Aorta (tissue), 5 donors: ENCODE measurements at regions not wholly inside any gene's neighbourhood (a gene's known extent, or its start where the extent isn't known, plus 50 kb on each side); places are given as distances from the start of the nearest gene placed in this dataset.

Experiments
- ATAC-seq: fragments of 200-7000 bp; cut with Tn5 transposase; one replicate; pipeline ENCODE4 v1.9.1; 2022; ENCODE audit warnings: moderate library complexity; ENCODE audit not compliant: low FRiP score
- DNase-seq, 2 donors: peaks; one replicate each; pipeline ENCODE4 v3.0.0-alpha.2; 2020
- H3K27ac ChIP-seq, 2 donors: one replicate each; pipeline ENCODE4 v1.5.1; 2013; ENCODE audit warnings: low read length in 2 of 2, mild to moderate bottlenecking in 2 of 2, moderate library complexity in 2 of 2, control low read depth in 1 of 2, inconsistent platforms in 1 of 2, low read depth in 1 of 2
- H3K27me3 ChIP-seq, 2 donors: one replicate each; pipeline ENCODE4 v1.6.1; 2013; ENCODE audit warnings: control low read depth in 1 of 2, low read length in 1 of 2, mild to moderate bottlenecking in 1 of 2, moderate library complexity in 1 of 2; ENCODE audit not compliant: insufficient read depth in 2 of 2, control insufficient read depth in 1 of 2
- H3K36me3 ChIP-seq, 2 donors: one replicate each; pipeline ENCODE4 v1.6.1; 2013; ENCODE audit warnings: control low read depth in 1 of 2, low read length in 1 of 2, mild to moderate bottlenecking in 1 of 2; ENCODE audit not compliant: insufficient read depth in 2 of 2, control insufficient read depth in 1 of 2
- H3K4me1 ChIP-seq, 2 donors: one replicate each; pipeline ENCODE4 v1.6.1; 2013; ENCODE audit warnings: low read length in 2 of 2, control low read depth in 1 of 2, mild to moderate bottlenecking in 1 of 2, moderate library complexity in 1 of 2; ENCODE audit not compliant: insufficient read depth in 2 of 2, control insufficient read depth in 1 of 2
- H3K4me3 ChIP-seq, 2 donors: one replicate each; pipeline ENCODE4 v1.5.1; 2013; ENCODE audit warnings: low read length in 2 of 2, control low read depth in 1 of 2, mild to moderate bottlenecking in 1 of 2
- H3K9me3 ChIP-seq: one replicate; pipeline ENCODE4 v1.6.1; 2013; ENCODE audit warnings: mild to moderate bottlenecking, low read length; ENCODE audit not compliant: control insufficient read depth
- WGBS, 2 donors: extraction: QIAGEN DNeasy Blood & Tissue Kit; methylation state at CpG; one replicate each; pipeline ENCODE4 v1.1.7; 2013; 5-methylcytosine and 5-hydroxymethylcytosine counted together
- intact Hi-C, 2 donors: fragments of 100-400 bp; cut with DNase I; formaldehyde crosslinking; loops; one replicate each; pipeline versions ENCODE4 v1.14.2 to v1.15.0; 2022
- donor health status: healthy with polysubstance abuse.
- donor health status: Bipolar disorder and iron deficiency.
- donor health status: DM: no; HTN: no; CAD: no.
- donor health status: DM: no; HTN: no; CAD: no.
- donor health status: DM: yes; HTN: yes; CAD: no.

DNA sequence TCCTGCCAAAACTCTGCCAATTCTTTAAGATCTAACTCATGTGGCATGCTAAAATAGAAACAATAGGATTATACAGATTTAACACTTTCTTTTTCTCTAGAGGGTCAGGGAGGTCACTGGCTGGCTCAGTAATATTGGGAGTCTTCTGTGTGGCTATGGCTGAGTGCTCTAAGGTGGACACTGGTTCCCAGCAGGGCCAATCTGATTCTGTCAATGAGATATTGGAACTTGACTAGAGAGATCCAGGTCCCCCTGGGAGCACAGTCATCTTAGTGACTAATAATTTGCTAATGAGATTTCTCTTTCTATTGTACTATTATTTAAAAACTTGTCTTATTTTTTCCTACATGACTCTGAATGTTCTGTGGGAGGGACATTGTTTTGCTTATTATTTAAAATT is 69.1 kb upstream of the ZP4 start:
- Histone ChIP-seq H3K4me1 (no peaks in the 10 kb centered on the region), H3K9me3 (no peaks in the 10 kb centered on the region), H3K27me3 (peaks cover 0 to 1% of the 10 kb centered on the region in 2 donors), H3K27ac (no peak overlapping the region), H3K4me3 (no peak overlapping the region), H3K36me3 (no peaks in the 10 kb centered on the region)
- ATAC-seq (no peak), DNase-seq (no peak)
- intact Hi-C loops: no loop called here

DNA sequence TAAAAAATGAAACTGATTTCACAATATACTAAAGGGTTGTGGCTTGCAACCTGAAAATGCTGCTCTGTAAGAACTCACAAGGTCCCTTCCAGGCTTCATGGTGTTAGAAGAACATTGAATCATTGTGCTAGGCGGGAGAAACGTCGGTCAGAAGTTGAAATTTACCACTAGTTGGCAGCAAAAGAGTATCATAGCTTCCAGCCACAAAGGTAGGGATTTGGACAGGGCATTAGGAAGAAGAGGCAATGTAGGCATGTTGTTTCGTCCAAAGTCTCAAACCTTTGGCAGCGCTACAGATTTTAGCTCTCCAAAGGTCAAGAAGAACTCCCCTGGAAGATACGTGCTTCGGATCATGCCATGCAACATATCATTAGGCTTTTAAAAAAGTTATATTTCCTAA is 62.5 kb upstream of the ZP4 start:
- Histone ChIP-seq H3K4me3 (no peak overlapping the region), H3K36me3 (no peaks in the 10 kb centered on the region), H3K4me1 (no peaks in the 10 kb centered on the region), H3K27me3 (peaks cover 0 to 3% of the 10 kb centered on the region in 2 donors), H3K27ac (no peak overlapping the region), H3K9me3 (no peaks in the 10 kb centered on the region)
- intact Hi-C loops: no loop called here
- 66 to 70% methylated on average over 7 of the region's 7 CpGs for WGBS, 2 donors
- no peak for DNase-seq
- ATAC-seq: no peak
